Kasumi-1 (cell line): ENCODE measurements at regions not wholly inside any gene's neighbourhood (a gene's known extent, or its start where the extent isn't known, plus 50 kb on each side); places are given as distances from the start of the nearest gene placed in this dataset.
"Not testable (repeated sequence)": the region's sequence is repeated elsewhere in the genome, so short reads cannot be mapped to it uniquely, and the experiment has no call there.

Source experiments
- DNase-seq, 2 experiments: peaks; one replicate each; lab custom pipeline; 2025; lab: John Stamatoyannopoulos, UW

DNA sequence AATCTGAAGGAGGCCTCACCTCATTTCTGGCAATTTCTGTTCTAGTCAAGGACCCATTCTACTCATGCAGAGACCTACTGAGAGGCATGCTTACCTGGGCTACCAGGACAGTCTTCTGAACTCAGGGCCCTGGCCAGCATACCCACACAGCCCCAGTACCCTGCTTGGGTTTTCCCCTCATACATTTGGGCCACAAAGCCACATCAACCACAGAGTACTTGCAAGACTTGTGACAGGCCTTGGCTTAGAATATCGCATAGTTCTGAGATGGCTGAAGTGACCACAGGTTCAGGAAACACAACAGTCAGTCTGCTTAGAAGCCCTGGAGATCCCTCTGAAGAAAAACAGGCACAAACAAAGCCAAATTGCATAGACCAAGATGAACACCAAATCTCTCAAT, 758.8 kb upstream of the CDH9 start:
- DNase-seq = no peak

DNA sequence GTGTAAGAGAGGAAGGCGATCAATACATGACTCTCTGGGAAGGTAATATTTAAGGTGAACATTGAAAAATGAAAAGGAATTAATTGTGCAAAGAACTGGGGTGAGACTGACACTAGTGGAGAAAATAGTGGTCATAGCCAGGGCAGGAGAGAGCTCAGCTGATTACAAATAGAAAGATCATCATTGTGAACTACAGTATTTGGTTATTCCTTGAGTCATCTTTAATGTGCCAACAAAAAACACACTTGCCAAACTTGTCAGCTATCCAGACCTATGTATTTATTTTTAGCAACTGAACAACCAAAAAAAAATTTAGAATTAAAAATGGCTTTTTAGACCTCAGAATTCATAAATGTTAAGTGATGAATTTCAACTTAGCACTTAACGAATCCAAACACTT, 749.8 kb upstream of the CDH9 start:
- DNase-seq = no peak

GRCh38 chr5:27784317-27784716, 745.9 kb upstream of the CDH9 start:
- DNase-seq = no peak

- no peak for DNase-seq
Measured at GRCh38 chr5:27778121-27778520, 739.7 kb upstream of the CDH9 start.

DNA sequence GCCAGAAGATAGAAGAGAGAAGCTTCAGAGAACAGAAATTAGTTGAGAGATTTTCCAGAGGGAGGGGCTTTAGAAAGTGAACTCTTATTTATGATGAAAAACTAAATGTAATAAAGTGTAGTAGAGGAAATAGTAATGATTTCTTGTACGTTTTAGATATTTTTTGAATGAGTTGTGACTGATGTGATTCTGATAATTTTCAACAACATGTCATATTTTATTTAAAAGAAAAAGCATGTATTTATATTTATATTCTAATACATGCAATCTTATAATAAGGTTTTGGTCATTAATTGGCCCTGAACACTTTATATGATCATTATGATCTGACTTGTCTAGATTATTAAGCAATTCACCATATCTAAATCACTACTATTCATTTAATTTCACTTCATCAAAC, 735.2 kb upstream of the CDH9 start:
- DNase-seq = no peak

- no peak for DNase-seq
Measured at GRCh38 chr5:27773166-27773565, 734.8 kb upstream of the CDH9 start.

- DNase-seq = no peak
Measured at GRCh38 chr5:27769748-27770402, 731.5 kb upstream of the CDH9 start.

DNA sequence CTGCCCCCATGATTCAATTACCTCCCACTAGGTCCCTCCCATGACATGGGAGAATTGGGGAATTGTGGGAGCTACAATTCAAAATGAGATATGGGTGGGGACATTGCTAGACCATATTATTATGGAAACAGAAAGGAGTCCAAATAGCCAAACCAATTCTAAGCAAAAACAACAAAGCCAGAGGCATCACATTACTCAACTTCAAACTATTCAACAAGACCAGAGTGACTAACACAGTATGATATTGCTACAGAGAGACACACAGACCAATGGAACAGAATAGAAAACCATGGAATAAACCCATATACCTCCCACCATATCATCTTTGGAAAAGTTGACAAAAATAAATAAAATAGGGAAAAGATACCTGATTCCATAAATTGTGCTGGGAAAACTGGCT, 710.5 kb upstream of the CDH9 start:
- no peak for DNase-seq

GRCh38 chr5:27743383-27743979, 705.1 kb upstream of the CDH9 start:
- DNase-seq = not testable (repeated sequence)

DNA sequence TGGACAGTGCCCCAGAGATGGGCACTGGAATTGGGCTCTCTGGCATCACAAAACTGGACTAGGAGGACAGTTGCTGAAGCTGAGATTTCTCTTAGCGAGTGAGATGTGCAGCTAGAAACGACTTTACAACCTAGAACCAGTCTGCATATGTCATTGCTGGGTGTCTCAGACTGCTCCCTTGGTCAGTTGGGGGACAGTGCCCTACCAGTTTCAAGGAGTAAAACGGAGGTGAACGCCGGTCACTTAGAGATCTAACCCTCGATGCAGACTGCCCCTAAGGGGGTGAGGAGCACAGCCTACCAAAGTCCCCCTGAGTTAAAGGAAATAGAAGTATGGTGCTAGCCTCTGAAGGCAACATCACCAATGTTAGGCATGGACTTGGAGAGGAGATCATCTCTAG, 704.4 kb upstream of the CDH9 start:
- DNase-seq = no peak

- DNase-seq = no peak
Measured at GRCh38 chr5:27734838-27735237, 696.5 kb upstream of the CDH9 start.

GRCh38 chr5:27733237-27733636, 694.9 kb upstream of the CDH9 start:
- no peak for DNase-seq

DNA sequence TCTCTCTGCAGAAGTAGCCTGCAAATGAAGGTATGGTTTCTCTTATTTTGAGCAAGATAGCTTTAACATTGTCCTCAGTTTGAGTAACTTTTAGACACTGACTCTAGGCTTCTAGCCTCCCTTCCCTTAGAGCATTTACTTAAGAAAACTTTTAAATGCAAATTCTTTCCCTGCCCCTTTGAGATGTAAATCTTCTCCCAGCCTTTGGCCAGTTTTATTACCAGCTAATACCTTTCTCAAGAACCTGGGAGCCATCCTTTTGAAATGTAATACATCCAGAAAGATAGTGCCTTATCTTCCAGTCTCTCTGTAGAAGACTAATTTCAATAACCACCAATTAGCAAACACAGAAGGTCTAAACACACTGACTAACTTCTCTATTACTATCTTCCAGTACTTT, 688.9 kb upstream of the CDH9 start:
- DNase-seq = no peak

DNA sequence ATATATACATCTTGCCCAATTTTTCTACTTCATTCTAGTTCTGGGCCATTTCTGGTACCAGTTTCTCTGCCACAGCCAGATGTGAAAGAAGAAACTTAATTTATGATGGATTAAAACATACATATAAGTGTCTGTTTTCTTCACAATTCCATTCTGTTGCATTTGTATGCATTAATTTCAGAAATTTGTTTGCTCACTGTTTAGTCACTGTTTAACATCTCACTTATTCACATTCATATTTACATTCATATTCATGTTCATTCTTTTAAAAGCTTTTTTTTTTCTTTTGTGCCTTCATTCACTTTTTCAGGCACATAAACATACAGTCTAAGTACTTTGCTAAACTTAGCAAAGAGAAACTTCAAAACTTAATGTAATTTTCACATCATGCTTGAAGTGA, 684.0 kb upstream of the CDH9 start:
- no peak for DNase-seq

- DNase-seq = no peak
Measured at GRCh38 chr5:27708534-27708933, 670.1 kb upstream of the CDH9 start.

DNA sequence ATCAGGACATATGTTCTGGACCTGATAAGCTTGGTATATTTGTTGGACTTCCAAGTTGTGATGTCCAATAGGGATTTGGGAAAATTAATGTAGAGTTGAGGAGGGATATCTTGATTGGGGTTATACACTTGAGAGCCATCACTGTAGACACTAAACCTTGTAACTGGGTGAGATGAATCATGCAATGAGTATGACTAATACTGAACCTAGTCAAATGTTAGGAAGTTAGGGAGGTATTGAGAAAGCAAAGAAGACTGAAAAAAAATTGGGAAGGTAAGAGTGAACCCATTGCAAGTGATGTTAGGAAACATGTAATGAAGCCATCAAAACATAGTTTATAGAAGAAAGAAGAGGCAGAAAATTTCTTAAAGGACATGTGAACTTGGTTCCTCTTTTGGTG, 668.4 kb upstream of the CDH9 start:
- DNase-seq = no peak

DNA sequence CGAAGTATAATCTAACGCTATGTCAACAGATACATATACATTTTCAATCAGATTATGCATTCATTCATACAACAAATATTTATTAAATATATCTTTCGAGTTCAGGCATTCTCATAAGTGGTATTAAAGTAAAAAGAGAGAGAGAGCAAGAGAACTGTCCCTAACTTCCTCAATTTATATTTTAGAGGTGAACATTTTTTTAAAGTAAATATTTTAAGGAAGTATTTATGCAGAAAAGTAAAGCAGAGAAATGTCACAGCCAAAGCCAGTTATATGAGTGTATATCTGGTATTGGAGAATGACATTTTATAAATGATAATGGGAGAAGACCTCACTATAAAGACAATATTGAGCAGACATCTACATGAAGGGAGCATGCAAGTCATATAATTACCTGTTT, 667.3 kb upstream of the CDH9 start:
- peak; percentile 40 to 60 for DNase-seq

DNA sequence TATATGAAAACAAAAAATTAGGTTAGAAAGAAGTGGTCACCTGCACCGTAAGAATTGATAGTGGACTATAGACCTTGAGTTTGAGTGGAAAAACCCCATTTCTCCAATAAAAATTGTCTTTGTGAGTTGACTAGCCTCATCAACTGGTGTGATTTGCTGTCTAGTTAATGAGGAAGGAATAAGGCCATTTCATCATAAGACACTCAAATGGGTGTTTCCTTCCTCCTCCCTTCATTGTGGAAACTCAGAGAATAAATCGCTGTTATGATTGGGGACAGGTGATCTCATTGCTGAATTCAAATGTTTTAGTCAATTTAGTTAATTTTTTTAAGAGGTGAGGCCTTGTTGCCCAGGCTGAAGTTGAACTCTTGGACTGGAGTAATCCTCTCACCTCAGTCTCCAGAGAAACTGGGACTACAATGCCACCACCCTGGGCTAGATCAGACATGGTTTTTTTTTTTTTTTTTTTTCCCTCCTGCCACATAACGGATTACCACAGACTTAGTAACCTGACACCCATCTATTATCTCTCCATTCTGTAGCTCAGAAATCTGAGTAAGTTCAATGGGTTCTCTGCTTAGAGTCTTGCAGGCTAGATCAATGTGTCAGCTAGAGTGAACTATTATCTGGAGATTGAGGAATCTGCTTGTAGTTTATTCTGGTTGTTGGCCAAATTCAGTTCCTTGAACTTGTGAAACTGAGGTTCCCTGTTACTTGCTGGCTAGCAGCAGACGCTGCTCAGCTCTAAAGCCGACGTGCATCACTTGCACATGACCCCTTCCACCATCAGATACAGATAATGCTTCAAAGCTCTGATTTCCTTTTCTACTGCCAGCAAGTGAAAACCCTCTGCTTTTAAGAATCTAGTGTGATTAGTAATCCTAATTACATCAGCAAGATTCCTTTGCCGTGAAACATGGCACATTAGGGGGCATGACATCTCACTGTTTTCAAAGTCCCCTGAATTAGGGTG, 663.8 kb upstream of the CDH9 start:
- DNase-seq = no peak

DNA sequence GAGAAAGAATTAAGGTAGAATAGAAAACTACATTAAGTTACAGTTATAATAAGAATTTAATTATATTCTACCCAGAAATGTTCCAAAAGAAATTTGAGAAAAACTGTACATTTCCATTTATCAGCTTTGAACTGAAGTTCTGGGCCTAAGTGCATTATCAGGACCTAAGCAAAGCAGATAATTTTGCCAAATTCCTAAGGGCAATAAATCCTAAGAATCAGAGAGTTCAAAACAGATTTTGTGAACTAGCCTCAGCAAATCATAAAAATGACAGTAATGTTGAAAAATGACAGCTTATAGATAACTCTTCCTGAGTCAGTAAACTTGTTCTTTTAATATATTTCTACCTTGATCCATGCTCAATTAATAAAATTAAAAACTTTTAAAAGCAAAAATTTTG, 662.1 kb upstream of the CDH9 start:
- DNase-seq = no peak

GRCh38 chr5:27682600-27682999, 644.2 kb upstream of the CDH9 start:
- peak; percentile 27 to 30 for DNase-seq

- DNase-seq = no peak
Measured at GRCh38 chr5:27652505-27652904, 614.1 kb upstream of the CDH9 start.

DNA sequence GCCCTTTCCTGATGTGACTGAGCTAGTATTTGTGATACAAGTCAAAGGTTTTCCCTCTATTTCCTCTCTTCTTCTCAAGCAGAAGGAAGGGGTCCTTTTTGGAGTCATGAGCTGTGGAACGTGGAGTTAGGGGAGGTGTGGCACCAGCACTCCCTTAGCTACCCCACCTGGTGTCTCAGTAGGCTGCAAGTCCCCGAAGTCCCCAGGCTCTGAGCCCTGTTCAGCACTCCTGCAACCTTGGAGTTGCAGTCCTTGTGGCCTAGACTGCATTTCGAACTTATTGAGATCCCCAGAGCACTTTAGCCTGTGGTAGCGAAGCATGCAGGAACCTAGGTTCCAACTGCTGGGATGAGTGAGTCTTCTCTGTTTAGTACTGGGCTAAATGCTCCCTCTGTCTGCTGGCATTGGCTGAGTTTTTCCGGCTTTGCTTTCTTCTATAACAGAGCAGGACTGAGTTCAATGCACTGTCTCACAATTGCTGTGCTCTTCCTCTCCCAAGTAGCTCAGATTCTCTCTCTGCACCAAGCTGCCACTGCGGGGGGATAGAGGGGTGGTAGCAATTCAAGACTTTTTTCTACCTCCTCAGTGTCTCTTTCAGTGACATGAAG, 600.7 kb upstream of the CDH9 start:
- no peak for DNase-seq

GRCh38 chr5:27619982-27620381, 581.6 kb upstream of the CDH9 start:
- DNase-seq = no peak
